ENCODE measurements at regions not wholly inside any gene's neighbourhood (a gene's known extent, or its start where the extent isn't known, plus 50 kb on each side); places are given as distances from the start of the nearest gene placed in this dataset.
"Not testable (repeated sequence)": the region's sequence is repeated elsewhere in the genome, so short reads cannot be mapped to it uniquely, and the experiment has no call there.

- H3K4me3 Mint-ChIP-seq (ENCODE audit: low read depth); H3K36me3 Mint-ChIP-seq (ENCODE audit: low read depth); intact Hi-C loops (cut with micrococcal nuclease); H3K9me3 Mint-ChIP-seq; DNase-seq (ENCODE audit: low spot score); H3K27me3 Mint-ChIP-seq (ENCODE audit: low read depth); H3K27ac Mint-ChIP-seq: not testable (repeated sequence)
- peaks cover 50% of the 10 kb centered on the region for H3K4me1 Mint-ChIP-seq (ENCODE audit: low read depth)
Observed at GRCh38 chr13:24622481-24623148, 57.6 kb upstream of the ATP12A start.

- H3K9me3 Mint-ChIP-seq: peaks cover 4% of the 10 kb centered on the region
- peaks cover 45% of the 10 kb centered on the region for H3K4me1 Mint-ChIP-seq (ENCODE audit: low read depth)
- H3K27me3 Mint-ChIP-seq (ENCODE audit: low read depth): no peaks in the 10 kb centered on the region
- DNase-seq (ENCODE audit: low spot score): no peak
- intact Hi-C loops (cut with micrococcal nuclease): no loop called here
- H3K36me3 Mint-ChIP-seq (ENCODE audit: low read depth): peaks cover 3% of the 10 kb centered on the region
- H3K4me3 Mint-ChIP-seq (ENCODE audit: low read depth): no peak overlapping the region
- no peak overlapping the region for H3K27ac Mint-ChIP-seq
Observed at GRCh38 chr13:24623149-24623665, 57.0 kb upstream of the ATP12A start.

DNA sequence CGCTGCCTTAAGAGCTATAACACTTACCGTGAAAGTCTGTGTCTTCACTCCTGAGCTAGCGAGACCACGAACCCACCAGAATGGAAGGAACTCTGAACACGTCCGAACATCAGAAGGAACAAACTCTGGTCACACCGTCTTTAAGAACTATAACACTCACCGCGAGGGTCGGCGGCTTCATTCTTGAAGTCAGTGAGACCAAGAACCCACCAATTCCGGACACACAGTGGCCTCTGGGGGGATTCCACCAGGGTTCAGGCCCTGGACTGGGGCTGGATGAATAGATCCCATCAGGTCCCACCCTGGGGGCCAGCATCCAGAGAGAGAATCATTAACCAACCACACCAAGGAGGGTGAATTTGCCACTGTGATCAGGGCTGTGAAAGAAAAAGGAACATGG is 55.8 kb upstream of the ATP12A start:
- Mint-ChIP-seq H3K9me3 (peaks cover 4% of the 10 kb centered on the region), H3K4me3 (ENCODE audit: low read depth) (no peak overlapping the region), H3K27ac (peak overlapping the region; percentile 92), H3K36me3 (ENCODE audit: low read depth) (peaks cover 3% of the 10 kb centered on the region), H3K27me3 (ENCODE audit: low read depth) (no peaks in the 10 kb centered on the region), H3K4me1 (ENCODE audit: low read depth) (peaks cover 33% of the 10 kb centered on the region)
- DNase-seq (ENCODE audit: low spot score): no peak
- intact Hi-C loops (cut with micrococcal nuclease): no loop called here

DNA sequence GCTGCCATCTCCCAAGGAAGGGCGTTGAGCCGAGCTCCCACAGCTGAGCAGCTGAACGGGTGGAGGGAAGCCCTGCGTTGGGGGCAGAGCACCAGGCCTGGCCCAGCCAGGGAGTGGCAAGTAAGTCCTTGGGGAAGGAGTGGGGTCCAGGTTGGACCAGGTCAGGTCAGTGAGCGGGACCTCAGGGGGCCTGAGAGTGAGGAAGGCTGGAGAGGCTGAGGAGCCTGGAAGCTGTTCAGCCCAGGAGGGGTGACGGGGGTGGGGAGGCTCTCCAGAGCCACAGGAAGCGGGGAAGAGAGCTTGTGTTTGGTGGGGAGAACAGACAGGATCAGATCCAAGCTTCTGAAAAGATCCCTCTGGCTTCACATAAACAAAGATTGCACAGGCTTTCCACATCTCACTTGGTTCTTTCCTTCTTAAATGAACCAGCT is 55.4 kb upstream of the ATP12A start:
- no peak for DNase-seq (ENCODE audit: low spot score)
- Mint-ChIP-seq H3K4me1 (ENCODE audit: low read depth) (peaks cover 30% of the 10 kb centered on the region), H3K9me3 (peaks cover 4% of the 10 kb centered on the region), H3K36me3 (ENCODE audit: low read depth) (peaks cover 3% of the 10 kb centered on the region), H3K27ac (peak overlapping the region; percentile 92), H3K4me3 (ENCODE audit: low read depth) (no peak overlapping the region), H3K27me3 (ENCODE audit: low read depth) (no peaks in the 10 kb centered on the region)
- intact Hi-C loops (cut with micrococcal nuclease): loop anchor here (5.0 kb wide), 2 partner anchors 43 to 57 kb away; partner anchors contain the start of gene ATP12A

GRCh38 chr13:24625331-24625731 is 54.9 kb upstream of the ATP12A start:
- H3K27ac Mint-ChIP-seq: peak overlapping the region; percentile 92
- H3K36me3 Mint-ChIP-seq (ENCODE audit: low read depth): peaks cover 3% of the 10 kb centered on the region
- no peak for DNase-seq (ENCODE audit: low spot score)
- H3K27me3 Mint-ChIP-seq (ENCODE audit: low read depth): no peaks in the 10 kb centered on the region
- intact Hi-C loops (cut with micrococcal nuclease): loop anchor here (5.0 kb wide), 2 partner anchors 43 to 57 kb away; partner anchors contain the start of gene ATP12A
- peaks cover 29% of the 10 kb centered on the region for H3K4me1 Mint-ChIP-seq (ENCODE audit: low read depth)
- H3K9me3 Mint-ChIP-seq: peaks cover 4% of the 10 kb centered on the region
- H3K4me3 Mint-ChIP-seq (ENCODE audit: low read depth): peak overlapping the region; percentile 30

DNA sequence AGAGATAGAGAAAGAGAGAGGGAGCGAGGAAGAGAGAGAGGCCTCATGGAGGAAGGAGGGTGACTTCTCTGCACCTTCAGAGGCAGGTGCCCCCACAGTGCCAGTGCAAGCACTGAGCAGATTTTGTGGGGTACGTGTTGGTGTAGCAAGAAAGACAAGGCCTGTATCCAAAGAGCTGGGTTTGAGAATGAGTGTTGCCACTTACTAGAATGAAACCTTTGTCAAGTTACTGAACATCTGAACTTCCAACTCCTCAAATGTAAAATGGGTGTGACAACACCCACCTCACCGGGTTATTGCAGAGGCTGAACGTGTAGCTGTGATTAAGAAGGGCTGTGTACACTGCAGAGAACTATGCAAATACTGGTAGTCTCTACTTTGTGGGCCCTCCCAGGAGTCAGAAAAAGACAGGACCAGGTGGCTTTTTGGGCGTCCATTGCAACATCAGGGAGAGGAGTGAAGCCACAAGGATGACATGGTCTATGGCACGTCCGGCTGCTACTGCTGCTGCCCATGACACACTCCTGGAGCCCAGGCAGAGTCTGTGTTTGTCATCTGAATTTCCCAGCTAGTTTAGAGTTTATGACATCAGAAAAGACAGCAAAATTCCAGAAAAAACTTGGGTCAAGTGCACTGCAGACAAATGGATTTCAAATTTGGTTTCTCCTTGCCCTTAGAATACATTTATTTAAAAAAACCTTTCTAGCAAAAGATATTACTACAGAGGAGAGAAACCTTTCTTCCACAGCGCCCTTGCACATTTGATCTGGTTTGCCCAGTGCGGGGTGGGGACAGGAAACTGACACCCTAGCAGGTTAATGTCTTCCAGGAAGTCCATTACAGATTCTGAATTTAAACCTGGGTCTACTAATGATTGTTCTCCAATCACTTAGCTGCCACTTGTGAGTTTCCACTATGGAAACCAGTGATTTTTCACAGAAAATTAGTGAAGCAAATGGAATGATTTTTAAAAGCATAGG is 54.0 kb upstream of the ATP12A start:
- Mint-ChIP-seq H3K27me3 (ENCODE audit: low read depth) (no peaks in the 10 kb centered on the region), H3K27ac (peak overlapping the region; percentile 92), H3K36me3 (ENCODE audit: low read depth) (no peaks in the 10 kb centered on the region), H3K4me1 (ENCODE audit: low read depth) (peaks cover 36% of the 10 kb centered on the region), H3K9me3 (peaks cover 4% of the 10 kb centered on the region), H3K4me3 (ENCODE audit: low read depth) (peak overlapping the region; percentile 30)
- DNase-seq (ENCODE audit: low spot score): no peak
- intact Hi-C loops (cut with micrococcal nuclease): loop anchor here (5.0 kb wide), 2 partner anchors 44 to 56 kb away; partner anchors contain the start of gene ATP12A

GRCh38 chr13:24627090-24627714 is 53.0 kb upstream of the ATP12A start:
- peaks cover 4% of the 10 kb centered on the region for H3K9me3 Mint-ChIP-seq
- H3K27ac Mint-ChIP-seq: no peak overlapping the region
- no peaks in the 10 kb centered on the region for H3K27me3 Mint-ChIP-seq (ENCODE audit: low read depth)
- no peak overlapping the region for H3K4me3 Mint-ChIP-seq (ENCODE audit: low read depth)
- H3K36me3 Mint-ChIP-seq (ENCODE audit: low read depth): no peaks in the 10 kb centered on the region
- intact Hi-C loops (cut with micrococcal nuclease): loop anchor here (5.0 kb wide), 2 partner anchors 45 to 55 kb away; partner anchors contain the start of gene ATP12A
- DNase-seq (ENCODE audit: low spot score): no peak
- H3K4me1 Mint-ChIP-seq (ENCODE audit: low read depth): peaks cover 36% of the 10 kb centered on the region

DNA sequence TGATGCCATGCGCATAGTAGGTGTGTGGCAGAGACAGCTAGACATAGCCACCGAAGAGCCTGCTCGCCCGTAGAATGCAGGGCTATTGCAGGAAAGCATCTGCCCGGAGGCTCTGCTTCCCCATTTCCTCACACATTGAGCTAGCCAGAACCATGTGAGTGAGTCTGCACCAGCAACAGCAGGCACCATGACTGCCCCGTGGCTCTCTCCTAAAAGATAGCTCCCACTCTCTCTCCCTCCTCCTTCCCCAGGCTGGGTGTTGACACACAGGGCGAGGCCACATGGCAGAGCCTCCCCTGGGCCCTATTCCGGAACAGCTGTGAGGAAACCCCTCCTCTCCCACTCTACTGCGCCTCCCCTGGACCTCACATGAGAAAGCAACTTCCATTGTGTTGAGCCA is 52.3 kb upstream of the ATP12A start:
- no peak overlapping the region for H3K27ac Mint-ChIP-seq
- no peaks in the 10 kb centered on the region for H3K9me3 Mint-ChIP-seq
- no peaks in the 10 kb centered on the region for H3K36me3 Mint-ChIP-seq (ENCODE audit: low read depth)
- no peak overlapping the region for H3K4me3 Mint-ChIP-seq (ENCODE audit: low read depth)
- H3K27me3 Mint-ChIP-seq (ENCODE audit: low read depth): no peaks in the 10 kb centered on the region
- intact Hi-C loops (cut with micrococcal nuclease): loop anchor here (5.0 kb wide), 2 partner anchors 46 to 54 kb away; partner anchors contain the start of gene ATP12A
- DNase-seq (ENCODE audit: low spot score): no peak
- peaks cover 36% of the 10 kb centered on the region for H3K4me1 Mint-ChIP-seq (ENCODE audit: low read depth)

DNA sequence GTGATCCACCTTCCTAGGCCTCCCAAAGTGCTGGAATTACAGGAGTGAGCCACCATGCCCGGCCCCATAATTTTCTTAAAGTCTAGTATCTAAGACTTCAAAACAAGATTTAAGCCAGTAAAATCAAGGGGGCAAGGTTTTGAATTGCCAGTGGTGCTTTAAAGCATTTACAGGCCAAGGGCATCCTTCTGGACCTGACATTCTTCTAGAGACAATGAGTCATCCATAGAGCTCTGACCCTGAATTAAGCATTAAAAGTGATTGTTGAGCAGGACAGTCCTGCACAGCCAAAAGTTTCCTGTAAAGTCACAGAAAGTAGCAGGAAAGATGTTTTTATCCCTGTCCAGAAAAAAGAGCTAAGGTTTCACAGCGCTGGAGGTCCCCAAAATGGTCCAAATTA is 50.9 kb upstream of the ATP12A start:
- intact Hi-C loops (cut with micrococcal nuclease): loop anchor here (5.0 kb wide), 2 partner anchors 47 to 53 kb away; partner anchors contain the start of gene ATP12A

GRCh38 chr13:24630121-24630520 is 50.1 kb upstream of the ATP12A start:
- no peak overlapping the region for H3K27ac Mint-ChIP-seq
- H3K4me3 Mint-ChIP-seq (ENCODE audit: low read depth): no peak overlapping the region
- H3K4me1 Mint-ChIP-seq (ENCODE audit: low read depth): peaks cover 27% of the 10 kb centered on the region
- intact Hi-C loops (cut with micrococcal nuclease): no loop called here
- H3K36me3 Mint-ChIP-seq (ENCODE audit: low read depth): no peaks in the 10 kb centered on the region
- no peaks in the 10 kb centered on the region for H3K9me3 Mint-ChIP-seq
- no peak for DNase-seq (ENCODE audit: low spot score)
- no peaks in the 10 kb centered on the region for H3K27me3 Mint-ChIP-seq (ENCODE audit: low read depth)

More for the DNA sequence above, 50.9 kb upstream of the ATP12A start:
- no peak overlapping the region for H3K27ac Mint-ChIP-seq
- H3K27me3 Mint-ChIP-seq (ENCODE audit: low read depth): no peaks in the 10 kb centered on the region
- no peak overlapping the region for H3K4me3 Mint-ChIP-seq (ENCODE audit: low read depth)
- no peak for DNase-seq (ENCODE audit: low spot score)
- H3K36me3 Mint-ChIP-seq (ENCODE audit: low read depth): no peaks in the 10 kb centered on the region
- peaks cover 35% of the 10 kb centered on the region for H3K4me1 Mint-ChIP-seq (ENCODE audit: low read depth)
- no peaks in the 10 kb centered on the region for H3K9me3 Mint-ChIP-seq
